Liver (tissue), 8 donors: ENCODE measurements at regions not wholly inside any gene's neighbourhood (a gene's known extent, or its start where the extent isn't known, plus 50 kb on each side); places are given as distances from the start of the nearest gene placed in this dataset.

Experiments
- DNase-seq: peaks from one replicate; pipeline ENCODE4 v3.0.0-alpha.2; 2017; ENCODE audit warnings: low spot score
- H3K27ac ChIP-seq, 2 donors: one replicate each; pipeline ENCODE4 v1.7.0; 2013; ENCODE audit warnings: inconsistent platforms in 2 of 2, low read length in 2 of 2, control low read depth in 1 of 2, low read depth in 1 of 2, mild to moderate bottlenecking in 1 of 2
- H3K27me3 ChIP-seq, 4 donors: one replicate each; pipeline versions ENCODE4 v1.6.1 to v1.7.0; 2013; ENCODE audit warnings: low read length in 3 of 4, inconsistent platforms in 1 of 4, mild to moderate bottlenecking in 1 of 4, moderate library complexity in 1 of 4; ENCODE audit not compliant: control insufficient read depth in 4 of 4, insufficient read depth in 4 of 4
- H3K36me3 ChIP-seq, 4 donors: one replicate each; pipeline versions ENCODE4 v1.6.1 to v1.7.0; 2013; ENCODE audit warnings: low read length in 3 of 4, mild to moderate bottlenecking in 3 of 4, low read depth in 1 of 4, moderate library complexity in 1 of 4; ENCODE audit not compliant: control insufficient read depth in 4 of 4, insufficient read depth in 3 of 4
- H3K4me1 ChIP-seq, 4 donors: one replicate each; pipeline versions ENCODE4 v1.6.1 to v1.7.0; 2013; ENCODE audit warnings: low read length in 3 of 4, mild to moderate bottlenecking in 3 of 4, moderate library complexity in 1 of 4; ENCODE audit not compliant: control insufficient read depth in 4 of 4, insufficient read depth in 4 of 4
- H3K4me3 ChIP-seq, 3 donors: one replicate each; pipeline versions ENCODE4 v1.6.1 to v1.7.0; 2013; ENCODE audit warnings: low read length in 3 of 3, control low read depth in 1 of 3, low read depth in 1 of 3, mild to moderate bottlenecking in 1 of 3
- H3K9ac ChIP-seq, 2 donors: one replicate each; pipeline ENCODE4 v1.7.0; 2013; ENCODE audit warnings: low read length in 2 of 2, mild to moderate bottlenecking in 2 of 2, moderate library complexity in 2 of 2, control low read depth in 1 of 2, low read depth in 1 of 2
- H3K9me3 ChIP-seq, 4 donors: one replicate each; pipeline versions ENCODE4 v1.6.1 to v1.7.0; 2013; ENCODE audit warnings: low read length in 3 of 4; ENCODE audit not compliant: control insufficient read depth in 4 of 4
- ATF3 ChIP-seq: IDR thresholded peaks from 2 replicates; pipeline ENCODE4 v1.6.1; 2016; ENCODE audit warnings: antibody characterized with exemption
- CTCF ChIP-seq: fragments of 150-350 bp; IDR thresholded peaks from 2 replicates; pipeline ENCODE4 v1.5.1; 2017; ENCODE audit warnings: improper control_type of control experiment, low read depth, low read length; ENCODE audit not compliant: missing input control
- EGR1 ChIP-seq, 2 donors: IDR thresholded peaks; 2 replicates each; pipeline ENCODE4 v1.6.1; 2016 to 2018; ENCODE audit warnings: antibody characterized with exemption in 2 of 2, low read depth in 2 of 2
- FOXA1 ChIP-seq: IDR thresholded peaks from 2 replicates; pipeline ENCODE4 v1.6.1; 2016; ENCODE audit warnings: antibody characterized with exemption
- FOXA2 ChIP-seq: IDR thresholded peaks from 2 replicates; pipeline ENCODE4 v1.6.1; 2016; ENCODE audit warnings: antibody characterized with exemption
- GABPA ChIP-seq, 2 donors: IDR thresholded peaks in 1 of 2; conservative IDR thresholded peaks in 1 of 2; 2 replicates each; pipeline ENCODE4 v1.6.1; 2016; ENCODE audit warnings: antibody characterized with exemption in 2 of 2, mild to moderate bottlenecking in 1 of 2, moderate library complexity in 1 of 2
- HNF4A ChIP-seq, 2 donors: conservative IDR thresholded peaks; 2 replicates each; pipeline ENCODE4 v1.6.1; 2016; ENCODE audit warnings: antibody characterized with exemption in 2 of 2, mild to moderate bottlenecking in 2 of 2
- HNF4G ChIP-seq: IDR thresholded peaks from 2 replicates; pipeline ENCODE4 v1.6.1; 2016; ENCODE audit warnings: antibody characterized with exemption
- JUND ChIP-seq, 2 donors: IDR thresholded peaks; 2 replicates each; pipeline ENCODE4 v1.6.1; 2016; ENCODE audit warnings: antibody characterized with exemption in 2 of 2
- MAX ChIP-seq: IDR thresholded peaks from 2 replicates; pipeline ENCODE4 v1.6.1; 2016; ENCODE audit warnings: antibody characterized with exemption
- NR2F2 ChIP-seq: IDR thresholded peaks from 2 replicates; pipeline ENCODE4 v1.6.1; 2016; ENCODE audit warnings: antibody characterized with exemption
- RAD21 ChIP-seq, 2 donors: IDR thresholded peaks; 2 replicates each; pipeline ENCODE4 v1.6.1; 2016; ENCODE audit warnings: antibody characterized with exemption in 2 of 2, mild to moderate bottlenecking in 2 of 2
- REST ChIP-seq: IDR thresholded peaks from 2 replicates; pipeline ENCODE4 v1.6.1; 2016; ENCODE audit warnings: antibody characterized with exemption, mild to moderate bottlenecking
- RXRA ChIP-seq, 2 donors: IDR thresholded peaks; 2 replicates each; pipeline ENCODE4 v1.6.1; 2017 to 2018; ENCODE audit warnings: antibody characterized with exemption in 2 of 2, mild to moderate bottlenecking in 1 of 2
- SP1 ChIP-seq: IDR thresholded peaks from 2 replicates; pipeline ENCODE4 v1.6.1; 2018; ENCODE audit warnings: antibody characterized with exemption, mild to moderate bottlenecking
- TAF1 ChIP-seq: conservative IDR thresholded peaks from 2 replicates; pipeline ENCODE4 v1.6.1; 2016; ENCODE audit warnings: antibody characterized with exemption, mild to moderate bottlenecking
- YY1 ChIP-seq: IDR thresholded peaks from 2 replicates; pipeline ENCODE4 v1.6.1; 2016; ENCODE audit warnings: antibody characterized with exemption, mild to moderate bottlenecking
- WGBS: extraction: QIAGEN DNeasy Blood & Tissue Kit; methylation state at CpG from one replicate; pipeline ENCODE4 v1.1.7; 2013; 5-methylcytosine and 5-hydroxymethylcytosine counted together
- TF ChIP-seq, protein P1 (sequence below): IDR thresholded peaks from 2 replicates; pipeline ENCODE4 v1.6.1; 2016; ENCODE audit warnings: antibody characterized with exemption
- donor health status: healthy.
- donor health status: healthy.
- donor health status: healthy.
- donor health status: healthy.
- donor health status: healthy.

DNA sequence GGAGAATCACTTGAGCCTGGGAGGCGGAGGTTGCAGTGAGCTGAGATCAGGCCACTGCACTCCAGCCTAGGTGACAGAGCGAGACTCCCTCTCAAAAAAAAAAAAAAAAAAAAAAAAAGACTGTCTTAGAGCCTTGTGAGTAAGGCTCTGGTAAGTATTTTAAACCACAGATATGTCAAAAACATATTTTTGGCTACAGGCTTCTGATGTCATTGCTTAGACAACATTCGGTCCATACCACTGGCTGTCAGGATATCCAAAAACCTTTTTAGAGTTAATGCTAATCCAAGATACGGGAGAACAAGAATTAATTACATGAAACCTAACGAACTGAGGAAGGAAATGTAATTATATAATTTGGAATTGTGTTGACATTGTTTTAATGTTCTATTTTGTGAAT, 999.5 kb upstream of the PABPC4L start:
- 78% methylated on average over 5 of the region's 5 CpGs for WGBS
- Histone ChIP-seq H3K36me3 (no peaks in the 10 kb centered on the region), H3K9me3 (no peaks in the 10 kb centered on the region), H3K27ac (no peak overlapping the region), H3K9ac (no peak overlapping the region), H3K4me3 (no peak overlapping the region), H3K4me1 (no peaks in the 10 kb centered on the region), H3K27me3 (no peaks in the 10 kb centered on the region)
- TF ChIP-seq ATF3, result no peak
- no peak for TF ChIP-seq REST
- no peak for TF ChIP-seq FOXA1
- no peak for TF ChIP-seq TAF1
- no peak for TF ChIP-seq FOXA2
- no peak for TF ChIP-seq GABPA (IDR thresholded peaks at IDR 0.05 in 1 of 2, conservative IDR thresholded peaks at IDR 0.05 in 1 of 2)
- TF ChIP-seq JUND (IDR thresholded peaks at IDR 0.05), result no peak
- TF ChIP-seq RAD21 (IDR thresholded peaks at IDR 0.05), result no peak
- no peak for TF ChIP-seq NR2F2
- TF ChIP-seq, protein P1, sequence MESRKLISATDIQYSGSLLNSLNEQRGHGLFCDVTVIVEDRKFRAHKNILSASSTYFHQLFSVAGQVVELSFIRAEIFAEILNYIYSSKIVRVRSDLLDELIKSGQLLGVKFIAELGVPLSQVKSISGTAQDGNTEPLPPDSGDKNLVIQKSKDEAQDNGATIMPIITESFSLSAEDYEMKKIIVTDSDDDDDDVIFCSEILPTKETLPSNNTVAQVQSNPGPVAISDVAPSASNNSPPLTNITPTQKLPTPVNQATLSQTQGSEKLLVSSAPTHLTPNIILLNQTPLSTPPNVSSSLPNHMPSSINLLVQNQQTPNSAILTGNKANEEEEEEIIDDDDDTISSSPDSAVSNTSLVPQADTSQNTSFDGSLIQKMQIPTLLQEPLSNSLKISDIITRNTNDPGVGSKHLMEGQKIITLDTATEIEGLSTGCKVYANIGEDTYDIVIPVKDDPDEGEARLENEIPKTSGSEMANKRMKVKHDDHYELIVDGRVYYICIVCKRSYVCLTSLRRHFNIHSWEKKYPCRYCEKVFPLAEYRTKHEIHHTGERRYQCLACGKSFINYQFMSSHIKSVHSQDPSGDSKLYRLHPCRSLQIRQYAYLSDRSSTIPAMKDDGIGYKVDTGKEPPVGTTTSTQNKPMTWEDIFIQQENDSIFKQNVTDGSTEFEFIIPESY, result no peak
- no peak for TF ChIP-seq CTCF
- no peak for TF ChIP-seq RXRA (IDR thresholded peaks at IDR 0.05)
- no peak for TF ChIP-seq SP1
- TF ChIP-seq MAX, result no peak
- no peak for TF ChIP-seq EGR1 (IDR thresholded peaks at IDR 0.05; ENCODE audit: low read depth in 2 of 2)
- TF ChIP-seq YY1, result no peak
- TF ChIP-seq HNF4G, result no peak
- TF ChIP-seq HNF4A (conservative IDR thresholded peaks at IDR 0.05), result no peak
- no peak for DNase-seq

DNA sequence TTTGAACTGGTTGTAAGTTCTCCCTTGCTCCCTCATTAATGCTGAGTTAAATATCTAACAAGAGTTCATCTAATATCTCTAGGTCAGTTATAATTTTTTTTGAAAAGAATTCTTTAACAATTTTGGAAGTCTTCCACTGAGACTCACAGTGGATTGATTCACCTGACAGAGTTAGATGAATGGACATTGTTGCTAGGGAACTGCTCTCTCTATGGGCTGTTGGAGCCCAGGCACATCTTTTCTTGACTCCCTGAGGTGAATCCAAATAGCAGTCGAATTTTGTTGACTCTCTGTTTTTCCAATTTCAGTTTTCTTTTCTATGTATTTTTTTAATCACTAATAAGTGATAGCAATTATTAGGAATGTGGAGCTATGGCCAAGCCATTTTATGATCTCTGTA, 996.1 kb upstream of the PABPC4L start:
- WGBS, result 28% methylated on average over 1 of the region's 1 CpG
- no peak for DNase-seq

More for the DNA sequence above, 996.1 kb upstream of the PABPC4L start:
- Histone ChIP-seq H3K27me3 (peaks cover 0 to 4% (median 0%) of the 10 kb centered on the region in 4 donors), H3K36me3 (no peaks in the 10 kb centered on the region), H3K4me3 (no peak overlapping the region), H3K9me3 (peaks cover 0 to 2% (median 0%) of the 10 kb centered on the region in 4 donors), H3K4me1 (no peaks in the 10 kb centered on the region), H3K27ac (no peak overlapping the region), H3K9ac (no peak overlapping the region)
- no peak for TF ChIP-seq REST
- no peak for TF ChIP-seq ATF3
- TF ChIP-seq TAF1, result no peak
- TF ChIP-seq HNF4G, result no peak
- no peak for TF ChIP-seq SP1
- no peak for TF ChIP-seq HNF4A (conservative IDR thresholded peaks at IDR 0.05)
- TF ChIP-seq YY1, result no peak
- TF ChIP-seq RXRA (IDR thresholded peaks at IDR 0.05), result no peak
- TF ChIP-seq FOXA1, result no peak
- no peak for TF ChIP-seq GABPA (IDR thresholded peaks at IDR 0.05 in 1 of 2, conservative IDR thresholded peaks at IDR 0.05 in 1 of 2)
